ENCODE measurements at regions not wholly inside any gene's neighbourhood (a gene's known extent, or its start where the extent isn't known, plus 50 kb on each side); places are given as distances from the start of the nearest gene placed in this dataset.

GRCh38 chr12:61739925-61740324, 520.3 kb upstream of the USP15 start (continued):
- TF ChIP-seq POLR2A (IDR thresholded peaks at IDR 0.05; ENCODE audit: borderline replicate concordance, extremely low read depth, insufficient read depth, insufficient read length) = no peak

- no peaks in the 10 kb centered on the region for H3K9me3 ChIP-seq (ENCODE audit: control insufficient read depth in 1 of 2, insufficient read depth in 1 of 2, low read depth in 1 of 2, low read length in 2 of 2)
- H3K9ac ChIP-seq (ENCODE audit: low read length) = no peak overlapping the region
- ChIA-PET CTCF (no interaction called here), POLR2A (no interaction called here), RAD21 (ENCODE audit: low non-redundant PET in 1 of 2, low total read pairs in 2 of 2, uncharacterized antibody in 2 of 2, unreplicated experiment in 2 of 2) (no interaction called here)
- no peaks in the 10 kb centered on the region for H3K79me2 ChIP-seq (ENCODE audit: insufficient read depth, low read length)
- no TSS peak for BruUV-seq (replicated peaks)
- H3K4me3 ChIP-seq (replicated peaks in 1 of 2; ENCODE audit: low read depth in 1 of 2, low read length in 2 of 2) = no peak overlapping the region
- ATAC-seq (no peak), DNase-seq (ENCODE audit: low read depth, low spot score) (no peak)
- H3K4me2 ChIP-seq (ENCODE audit: low read length) = no peak overlapping the region
- H3K27ac ChIP-seq (ENCODE audit: low read depth, low read length) = no peak overlapping the region
- H4K20me1 ChIP-seq (ENCODE audit: insufficient read depth) = no peaks in the 10 kb centered on the region
- H3K27me3 ChIP-seq (ENCODE audit: insufficient read depth, low read length) = no peaks in the 10 kb centered on the region
- H3K36me3 ChIP-seq (ENCODE audit: control insufficient read depth in 1 of 2, insufficient read depth in 2 of 2, low read length in 2 of 2) = no peaks in the 10 kb centered on the region
- no peaks in the 10 kb centered on the region for H3K4me1 ChIP-seq (ENCODE audit: control insufficient read depth in 1 of 2, insufficient read depth in 2 of 2, low read length in 2 of 2)
- intact Hi-C loops (cut with micrococcal nuclease) = loop anchor here (5.0 kb wide), 1 partner anchor 187 kb away; no protein-coding TSS in a partner anchor
- TF ChIP-seq ZNF274 (IDR thresholded peaks at IDR 0.05; ENCODE audit: low read depth, low read length) = no peak
- TF ChIP-seq, protein P1, sequence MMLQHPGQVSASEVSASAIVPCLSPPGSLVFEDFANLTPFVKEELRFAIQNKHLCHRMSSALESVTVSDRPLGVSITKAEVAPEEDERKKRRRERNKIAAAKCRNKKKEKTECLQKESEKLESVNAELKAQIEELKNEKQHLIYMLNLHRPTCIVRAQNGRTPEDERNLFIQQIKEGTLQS (IDR thresholded peaks at IDR 0.05) = no peak
- TF ChIP-seq MAX (IDR thresholded peaks at IDR 0.05) = no peak
- TF ChIP-seq ZBTB33 (IDR thresholded peaks at IDR 0.05; ENCODE audit: extremely low read depth, insufficient replicate concordance, low read length) = no peak
- no peak for TF ChIP-seq TCF7L2 (IDR thresholded peaks at IDR 0.05; ENCODE audit: borderline replicate concordance, extremely low read depth, insufficient read depth, insufficient read length)
- no peak for TF ChIP-seq EZH2 (IDR thresholded peaks at IDR 0.05)
- no peak for TF ChIP-seq EZH2phosphoT487 (IDR thresholded peaks at IDR 0.05; ENCODE audit: borderline replicate concordance)
- TF ChIP-seq JUND (IDR thresholded peaks at IDR 0.05) = no peak
- TF ChIP-seq SIN3A (IDR thresholded peaks at IDR 0.05; ENCODE audit: low read depth) = no peak
- TF ChIP-seq CEBPB (IDR thresholded peaks at IDR 0.05; ENCODE audit: low read depth) = no peak
- TF ChIP-seq, protein P2, sequence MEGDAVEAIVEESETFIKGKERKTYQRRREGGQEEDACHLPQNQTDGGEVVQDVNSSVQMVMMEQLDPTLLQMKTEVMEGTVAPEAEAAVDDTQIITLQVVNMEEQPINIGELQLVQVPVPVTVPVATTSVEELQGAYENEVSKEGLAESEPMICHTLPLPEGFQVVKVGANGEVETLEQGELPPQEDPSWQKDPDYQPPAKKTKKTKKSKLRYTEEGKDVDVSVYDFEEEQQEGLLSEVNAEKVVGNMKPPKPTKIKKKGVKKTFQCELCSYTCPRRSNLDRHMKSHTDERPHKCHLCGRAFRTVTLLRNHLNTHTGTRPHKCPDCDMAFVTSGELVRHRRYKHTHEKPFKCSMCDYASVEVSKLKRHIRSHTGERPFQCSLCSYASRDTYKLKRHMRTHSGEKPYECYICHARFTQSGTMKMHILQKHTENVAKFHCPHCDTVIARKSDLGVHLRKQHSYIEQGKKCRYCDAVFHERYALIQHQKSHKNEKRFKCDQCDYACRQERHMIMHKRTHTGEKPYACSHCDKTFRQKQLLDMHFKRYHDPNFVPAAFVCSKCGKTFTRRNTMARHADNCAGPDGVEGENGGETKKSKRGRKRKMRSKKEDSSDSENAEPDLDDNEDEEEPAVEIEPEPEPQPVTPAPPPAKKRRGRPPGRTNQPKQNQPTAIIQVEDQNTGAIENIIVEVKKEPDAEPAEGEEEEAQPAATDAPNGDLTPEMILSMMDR (IDR thresholded peaks at IDR 0.05 in 2 of 3, conservative IDR thresholded peaks at IDR 0.05 in 1 of 3; ENCODE audit: borderline replicate concordance in 1 of 3, insufficient read depth in 1 of 3, low read depth in 2 of 3, low read length in 2 of 3) = no peak
- TF ChIP-seq, protein P3, sequence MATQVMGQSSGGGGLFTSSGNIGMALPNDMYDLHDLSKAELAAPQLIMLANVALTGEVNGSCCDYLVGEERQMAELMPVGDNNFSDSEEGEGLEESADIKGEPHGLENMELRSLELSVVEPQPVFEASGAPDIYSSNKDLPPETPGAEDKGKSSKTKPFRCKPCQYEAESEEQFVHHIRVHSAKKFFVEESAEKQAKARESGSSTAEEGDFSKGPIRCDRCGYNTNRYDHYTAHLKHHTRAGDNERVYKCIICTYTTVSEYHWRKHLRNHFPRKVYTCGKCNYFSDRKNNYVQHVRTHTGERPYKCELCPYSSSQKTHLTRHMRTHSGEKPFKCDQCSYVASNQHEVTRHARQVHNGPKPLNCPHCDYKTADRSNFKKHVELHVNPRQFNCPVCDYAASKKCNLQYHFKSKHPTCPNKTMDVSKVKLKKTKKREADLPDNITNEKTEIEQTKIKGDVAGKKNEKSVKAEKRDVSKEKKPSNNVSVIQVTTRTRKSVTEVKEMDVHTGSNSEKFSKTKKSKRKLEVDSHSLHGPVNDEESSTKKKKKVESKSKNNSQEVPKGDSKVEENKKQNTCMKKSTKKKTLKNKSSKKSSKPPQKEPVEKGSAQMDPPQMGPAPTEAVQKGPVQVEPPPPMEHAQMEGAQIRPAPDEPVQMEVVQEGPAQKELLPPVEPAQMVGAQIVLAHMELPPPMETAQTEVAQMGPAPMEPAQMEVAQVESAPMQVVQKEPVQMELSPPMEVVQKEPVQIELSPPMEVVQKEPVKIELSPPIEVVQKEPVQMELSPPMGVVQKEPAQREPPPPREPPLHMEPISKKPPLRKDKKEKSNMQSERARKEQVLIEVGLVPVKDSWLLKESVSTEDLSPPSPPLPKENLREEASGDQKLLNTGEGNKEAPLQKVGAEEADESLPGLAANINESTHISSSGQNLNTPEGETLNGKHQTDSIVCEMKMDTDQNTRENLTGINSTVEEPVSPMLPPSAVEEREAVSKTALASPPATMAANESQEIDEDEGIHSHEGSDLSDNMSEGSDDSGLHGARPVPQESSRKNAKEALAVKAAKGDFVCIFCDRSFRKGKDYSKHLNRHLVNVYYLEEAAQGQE (IDR thresholded peaks at IDR 0.05; ENCODE audit: low read depth) = no peak
- no peak for TF ChIP-seq YY1 (IDR thresholded peaks at IDR 0.05; ENCODE audit: extremely low read depth, insufficient replicate concordance, low read depth, low read length)
- H2AFZ ChIP-seq (ENCODE audit: low read depth, low read length, poor library complexity, severe bottlenecking) = no peak overlapping the region
- no peaks in the 10 kb centered on the region for H3K9me2 ChIP-seq (ENCODE audit: insufficient read depth)
Observed at GRCh38 chr12:61750604-61751003, 509.6 kb upstream of the USP15 start.
